GM20431 (cell line): ENCODE measurements at regions not wholly inside any gene's neighbourhood (a gene's known extent, or its start where the extent isn't known, plus 50 kb on each side); places are given as distances from the start of the nearest gene placed in this dataset.

Source experiments
- in situ Hi-C: fragments of 300-500 bp; cut with MseI, MboI; formaldehyde crosslinking; loops from one replicate; pipeline ENCODE4 v1.15.0; 2020; ENCODE audit warnings: low sequenced_read_pairs; ENCODE audit not compliant: unreplicated experiment

DNA sequence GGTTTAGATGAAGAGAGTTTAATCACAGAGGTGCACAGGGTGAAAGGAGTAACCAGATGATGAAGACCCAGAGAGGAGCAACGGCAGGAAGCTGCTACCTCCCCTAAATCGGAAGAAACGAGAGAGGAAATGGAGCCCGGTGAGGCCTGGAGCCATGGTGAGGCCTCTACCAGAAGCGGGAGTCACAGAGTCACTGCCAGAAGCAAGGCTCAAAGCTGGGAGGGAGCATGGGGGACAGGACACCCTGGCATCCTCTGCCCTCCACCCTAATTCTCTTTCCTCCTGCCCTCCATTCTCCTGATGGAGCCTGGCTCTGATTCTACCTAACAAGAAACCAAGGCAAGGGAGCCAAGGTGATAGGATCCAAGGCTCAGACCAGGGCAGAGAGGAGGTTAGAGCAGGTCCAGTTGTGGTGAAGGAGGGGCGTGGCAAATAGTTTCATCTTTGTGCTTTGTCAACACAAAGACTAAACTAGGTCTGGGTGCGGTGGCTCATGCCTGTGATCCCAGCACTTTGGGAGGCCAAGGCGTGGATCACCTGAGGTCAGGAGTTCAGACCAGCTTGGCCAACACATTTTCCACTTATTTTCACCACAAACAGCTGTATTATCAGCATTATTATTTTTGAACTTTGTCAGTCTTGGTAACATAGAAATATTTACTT lies 134.4 kb upstream of the RAI14 start:
- in situ Hi-C loops = loop anchor here (25.0 kb wide), 1 partner anchor 366 kb away; no protein-coding TSS in a partner anchor

DNA sequence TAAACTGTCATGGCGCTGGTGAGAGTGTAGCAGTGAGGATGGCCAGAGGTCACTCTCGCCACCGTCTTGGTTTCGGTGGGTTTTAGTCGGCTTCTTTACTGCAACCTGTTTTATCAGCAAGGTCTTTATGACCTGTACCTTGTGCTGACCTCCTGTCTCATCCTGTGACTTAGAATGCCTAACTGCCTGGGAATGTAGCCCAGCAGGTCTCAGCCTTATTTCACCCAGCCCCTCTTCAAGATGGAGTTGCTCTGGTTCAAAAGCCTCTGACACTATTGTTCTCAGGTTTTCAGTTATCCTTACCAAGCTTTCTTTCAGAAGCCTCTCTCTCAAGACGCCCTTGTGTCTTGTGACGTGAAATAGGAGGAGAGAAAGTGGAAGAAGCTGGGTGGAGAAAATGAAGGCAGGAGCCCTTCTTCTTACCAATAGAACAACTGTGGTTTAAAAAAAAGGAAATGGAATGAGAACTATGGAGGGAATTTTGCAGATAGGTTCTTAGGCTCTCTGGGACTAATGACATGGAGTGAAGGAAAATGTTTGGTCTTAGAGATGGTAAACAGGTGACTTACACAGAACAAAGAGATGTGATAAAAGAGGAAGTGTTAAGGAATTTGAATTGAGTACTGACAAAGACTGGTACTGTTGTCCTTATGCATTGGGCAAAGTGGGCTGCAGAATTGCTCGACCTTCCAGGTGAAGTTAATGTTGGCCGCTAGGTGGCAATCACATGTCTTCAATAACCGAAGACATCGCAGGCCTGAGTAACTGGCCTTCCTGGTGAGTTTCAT lies 133.3 kb upstream of the RAI14 start:
- in situ Hi-C loops = loop anchor here (25.0 kb wide), 1 partner anchor 365 kb away; no protein-coding TSS in a partner anchor

GRCh38 chr5:34523387-34523726 lies 132.8 kb upstream of the RAI14 start:
- in situ Hi-C loops = loop anchor here (25.0 kb wide), 1 partner anchor 364 kb away; no protein-coding TSS in a partner anchor

- in situ Hi-C loops = loop anchor here (25.0 kb wide), 1 partner anchor 363 kb away; no protein-coding TSS in a partner anchor
Measured at GRCh38 chr5:34524123-34524522, 132.0 kb upstream of the RAI14 start.

DNA sequence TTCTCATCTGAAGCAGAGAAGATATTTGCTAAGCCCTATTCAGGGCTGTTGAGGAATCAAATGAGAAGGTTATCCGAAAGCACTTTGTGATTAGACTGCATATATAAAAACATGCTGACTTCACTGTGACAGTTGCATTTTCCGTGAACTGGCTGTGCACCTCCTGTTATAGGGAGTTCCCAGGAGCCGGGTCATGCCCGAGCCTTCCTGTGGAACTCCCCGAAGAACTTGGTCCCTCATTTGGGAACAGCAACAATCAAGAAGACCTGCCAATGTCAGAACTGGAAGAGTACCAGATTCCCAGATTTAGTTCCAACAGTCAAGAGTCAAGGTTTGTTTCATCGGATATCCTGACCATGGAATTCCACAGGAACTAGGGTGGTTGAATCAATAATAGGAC lies 130.4 kb upstream of the RAI14 start:
- in situ Hi-C loops = no loop called here

- in situ Hi-C loops = no loop called here
Measured at GRCh38 chr5:34526682-34527305, 129.3 kb upstream of the RAI14 start.

GRCh38 chr5:34529581-34530331 lies 126.4 kb upstream of the RAI14 start:
- in situ Hi-C loops = no loop called here

GRCh38 chr5:34530637-34531036 lies 125.5 kb upstream of the RAI14 start:
- in situ Hi-C loops = no loop called here

DNA sequence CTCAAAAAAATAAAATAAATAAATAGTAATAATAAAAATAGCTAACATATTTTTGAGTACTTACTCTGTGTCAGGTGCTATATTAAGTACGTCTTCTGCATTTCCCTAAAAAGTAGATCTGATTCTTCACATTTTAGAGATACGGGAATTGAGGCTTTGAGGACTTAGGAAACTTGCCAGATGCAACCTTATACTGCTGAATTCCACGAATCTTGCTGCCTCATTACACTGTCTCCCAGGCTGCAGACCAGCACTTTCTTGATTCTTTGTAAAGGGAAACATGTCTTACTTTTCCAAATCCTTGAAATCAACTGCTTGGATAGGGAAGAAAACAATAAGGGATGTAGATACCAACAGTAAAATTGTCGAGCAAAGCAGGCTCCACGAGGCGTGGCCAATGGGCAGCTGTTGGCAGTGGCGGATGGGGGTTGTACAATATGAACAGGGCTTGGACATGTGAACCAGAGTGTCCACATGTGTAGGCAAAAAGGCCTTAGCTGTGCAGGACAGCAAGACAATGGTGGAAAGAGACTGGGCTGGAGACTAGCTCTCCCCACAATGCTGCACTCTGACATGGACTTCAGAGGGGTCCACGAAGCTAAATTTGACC lies 124.3 kb upstream of the RAI14 start:
- in situ Hi-C loops = no loop called here

DNA sequence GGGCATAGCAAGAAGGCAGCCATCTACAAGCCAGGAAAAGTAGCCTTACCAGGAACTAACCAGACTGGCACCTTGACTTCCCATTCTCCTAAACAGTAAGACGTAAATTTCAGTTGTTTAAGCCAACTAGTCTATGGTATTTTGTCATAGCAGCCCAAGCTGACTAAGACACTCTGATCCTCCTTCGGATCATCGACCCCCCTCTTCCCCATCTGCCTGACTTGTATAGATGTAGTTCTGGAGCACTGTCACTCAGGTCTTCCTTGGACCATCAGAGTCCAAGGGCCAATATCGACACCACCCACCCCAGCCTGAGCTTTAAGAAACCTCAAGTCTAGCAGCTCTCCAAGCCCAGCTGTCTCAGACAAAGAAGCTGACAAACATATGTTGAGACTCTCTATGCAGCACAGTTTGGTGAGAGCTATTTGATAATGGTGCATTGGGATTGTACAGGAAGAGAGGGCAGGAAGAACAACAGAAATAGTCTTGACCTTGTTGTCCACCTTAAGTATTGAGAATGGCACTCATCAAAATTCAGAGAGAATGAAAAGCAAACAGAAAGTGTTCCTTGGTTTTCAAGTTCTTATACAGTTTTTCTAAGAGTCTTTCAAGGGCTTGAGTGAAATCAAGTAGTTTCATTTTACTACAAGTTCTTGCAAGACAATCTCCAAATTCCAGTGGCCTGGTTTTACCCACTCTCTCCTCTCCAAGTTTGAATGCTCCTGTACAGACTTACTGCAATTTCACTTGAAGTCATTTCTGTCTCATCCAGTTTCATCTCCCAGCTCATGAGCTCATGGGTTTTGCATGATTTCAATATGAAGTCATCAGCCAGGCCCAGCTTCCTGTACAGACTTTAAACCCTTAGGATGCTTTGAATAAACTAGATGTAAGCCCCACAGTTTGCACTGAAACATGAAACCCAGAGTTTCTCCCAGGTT lies 122.3 kb upstream of the RAI14 start:
- in situ Hi-C loops = no loop called here

DNA sequence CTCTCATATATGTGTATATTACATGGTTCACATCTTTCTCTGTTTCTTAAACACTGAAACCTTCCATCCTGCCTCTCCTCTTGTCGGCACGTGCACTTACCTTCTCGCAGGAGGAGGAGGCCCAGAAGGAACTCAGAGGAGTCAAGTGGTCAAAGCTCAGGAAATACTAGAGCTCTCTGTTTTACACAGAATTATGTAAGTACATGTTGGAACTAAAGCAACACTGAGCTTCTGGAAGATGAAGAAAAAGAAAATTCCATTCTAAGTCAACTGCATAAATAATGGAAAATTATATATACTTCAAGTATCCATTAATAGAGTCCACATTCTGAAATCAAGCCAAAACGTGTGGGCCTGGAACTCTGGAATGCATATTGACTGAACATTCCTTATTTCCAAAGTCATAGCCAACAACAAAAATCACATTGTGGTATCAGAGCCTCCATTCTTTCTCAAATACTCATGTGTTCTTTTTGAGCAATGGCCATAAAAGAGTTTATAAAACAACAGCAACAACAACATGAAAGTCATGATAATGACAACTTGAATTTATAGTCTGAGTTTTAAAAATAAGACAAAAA lies 121.5 kb upstream of the RAI14 start:
- in situ Hi-C loops = no loop called here

DNA sequence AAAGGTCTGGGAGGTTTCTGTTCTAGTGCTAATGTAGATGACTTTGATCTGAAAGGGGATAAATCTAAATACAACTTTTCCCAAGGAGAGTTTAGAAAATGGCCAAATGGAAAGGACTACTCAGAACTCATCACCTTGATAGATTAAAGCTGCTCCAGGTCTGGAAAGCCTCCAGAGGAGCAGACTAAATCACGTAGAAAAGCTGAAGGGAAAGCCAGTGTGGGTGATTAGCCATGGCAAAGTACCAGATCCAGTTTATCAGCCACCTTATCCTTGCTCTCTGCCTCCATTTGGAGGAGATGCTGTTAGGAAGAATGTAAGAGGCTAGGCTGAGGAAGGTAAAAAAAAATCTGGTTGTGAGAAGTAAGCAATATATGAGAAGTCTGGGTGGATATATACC lies 120.7 kb upstream of the RAI14 start:
- in situ Hi-C loops = no loop called here

GRCh38 chr5:34535944-34536623 lies 120.0 kb upstream of the RAI14 start:
- in situ Hi-C loops = no loop called here

DNA sequence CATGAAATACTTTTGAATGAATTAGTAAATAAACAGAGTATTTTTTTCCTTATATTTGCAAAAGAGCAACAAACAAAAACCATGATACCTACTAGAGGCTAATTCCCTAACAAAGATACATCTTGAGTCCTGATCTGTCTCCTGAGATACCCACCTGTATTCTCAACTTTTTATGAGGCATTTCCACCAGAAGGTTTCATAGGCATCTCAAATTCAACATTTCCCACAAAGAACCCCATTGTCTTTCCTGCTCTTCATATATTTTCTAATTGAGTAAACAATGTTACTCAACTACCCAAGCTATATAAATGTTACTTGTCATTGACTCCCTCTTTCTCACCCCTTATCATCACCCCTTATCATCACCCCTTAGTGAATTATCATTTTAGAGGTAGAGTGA lies 119.4 kb upstream of the RAI14 start:
- in situ Hi-C loops = no loop called here

DNA sequence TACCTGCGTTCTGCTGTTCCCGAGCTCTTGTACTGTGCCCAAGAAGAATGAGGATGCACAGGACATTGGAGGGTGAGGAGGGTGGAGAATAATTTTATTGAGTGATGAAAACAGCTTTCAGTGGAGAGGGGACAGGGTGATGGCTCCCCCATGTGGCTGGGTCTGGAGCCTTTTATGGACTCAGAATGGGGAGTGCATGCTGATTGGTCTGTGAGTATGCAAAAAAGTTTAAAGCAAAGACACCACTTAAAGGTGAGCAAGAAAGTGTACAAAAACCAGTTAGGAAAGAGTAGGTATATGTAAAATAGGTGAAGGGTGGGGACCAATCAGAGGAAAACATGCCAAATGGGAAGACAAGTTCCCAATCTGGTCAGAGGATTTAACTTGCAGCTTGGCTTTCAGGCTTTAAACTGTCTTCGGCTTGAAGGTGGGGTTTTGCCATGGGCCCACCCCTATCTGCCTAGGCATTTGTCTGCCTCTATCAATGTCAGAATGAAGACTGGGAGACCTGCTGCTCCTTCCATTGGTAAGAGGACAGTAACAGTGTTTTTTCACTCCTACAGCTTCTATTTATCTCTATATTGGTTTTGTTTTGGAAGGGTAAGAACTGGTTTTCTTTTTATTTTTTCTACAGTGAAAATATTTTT lies 118.0 kb upstream of the RAI14 start:
- in situ Hi-C loops = no loop called here

DNA sequence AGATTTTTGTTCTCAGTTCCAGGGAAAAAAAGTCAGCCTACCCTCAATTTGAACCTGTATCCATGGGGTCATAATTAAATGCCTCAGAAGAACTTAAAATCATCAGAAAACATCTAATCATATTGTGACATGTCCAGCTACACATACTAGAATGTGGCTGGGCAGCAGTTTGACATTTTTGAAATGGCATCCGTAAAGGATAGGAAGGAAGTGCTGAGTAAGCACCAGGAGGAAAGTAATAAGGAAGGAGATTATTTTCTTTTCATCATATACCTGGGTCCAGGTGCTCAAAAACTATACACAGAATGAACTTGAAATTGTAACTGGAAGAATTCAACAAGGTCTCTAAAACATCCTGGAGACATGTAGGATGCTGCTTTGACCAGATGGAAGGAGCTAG lies 116.9 kb upstream of the RAI14 start:
- in situ Hi-C loops = no loop called here

- in situ Hi-C loops = no loop called here
Measured at GRCh38 chr5:34541067-34541466, 115.1 kb upstream of the RAI14 start.

DNA sequence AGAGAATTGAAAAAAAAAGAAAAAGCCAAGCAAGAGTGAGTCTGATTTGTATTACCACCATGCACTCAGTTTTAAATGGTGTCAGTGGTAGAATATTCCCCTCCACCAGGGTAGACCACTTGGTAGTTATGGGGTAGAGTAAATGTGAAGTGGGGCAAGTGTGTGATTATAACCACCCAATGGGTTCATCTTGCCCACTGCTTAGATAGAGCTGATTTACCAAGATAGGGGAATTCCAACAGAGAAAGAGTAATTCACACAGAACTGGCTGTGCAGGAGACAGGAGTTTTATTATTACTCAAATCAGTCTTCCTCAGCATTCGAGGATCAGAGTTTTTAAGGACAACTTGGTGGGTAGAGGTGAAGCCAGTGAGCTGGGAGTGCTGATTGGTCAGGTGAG lies 113.3 kb upstream of the RAI14 start:
- in situ Hi-C loops = no loop called here
